WERI-Rb-1 (cell line): ENCODE measurements at regions not wholly inside any gene's neighbourhood (a gene's known extent, or its start where the extent isn't known, plus 50 kb on each side); places are given as distances from the start of the nearest gene placed in this dataset.

ENCODE experiments used
- DNase-seq: peaks from one replicate; pipeline ENCODE4 v3.0.0-alpha.2; 2020
- H3K27ac ChIP-seq: fragments of 250-450 bp; sonication (Bioruptor Pico); 2 replicates; pipeline ENCODE4 v1.5.1; 2020; ENCODE audit warnings: mild to moderate bottlenecking, moderate library complexity
- H3K27me3 ChIP-seq: fragments of 250-450 bp; sonication (Bioruptor Pico); 2 replicates; pipeline ENCODE4 v1.5.1; 2021; ENCODE audit warnings: mild to moderate bottlenecking, low read depth, moderate library complexity; ENCODE audit not compliant: insufficient read depth, severe bottlenecking
- H3K36me3 ChIP-seq: fragments of 250-450 bp; sonication (Bioruptor Pico); 2 replicates; pipeline ENCODE4 v1.5.1; 2020; ENCODE audit warnings: mild to moderate bottlenecking, moderate library complexity
- H3K4me3 ChIP-seq: 2 replicates; pipeline ENCODE4 v1.5.1; 2011; ENCODE audit warnings: low read depth, mild to moderate bottlenecking, control low read depth, low read length
- H3K9me3 ChIP-seq: fragments of 250-450 bp; sonication (Bioruptor Pico); 2 replicates; pipeline ENCODE4 v1.5.1; 2021; ENCODE audit warnings: mild to moderate bottlenecking, moderate library complexity; ENCODE audit not compliant: severe bottlenecking
- CTCF ChIP-seq: IDR thresholded peaks from 2 replicates; pipeline ENCODE4 v1.5.1; 2011; ENCODE audit warnings: low read depth, mild to moderate bottlenecking, control low read depth, inconsistent platforms, low read length

DNA sequence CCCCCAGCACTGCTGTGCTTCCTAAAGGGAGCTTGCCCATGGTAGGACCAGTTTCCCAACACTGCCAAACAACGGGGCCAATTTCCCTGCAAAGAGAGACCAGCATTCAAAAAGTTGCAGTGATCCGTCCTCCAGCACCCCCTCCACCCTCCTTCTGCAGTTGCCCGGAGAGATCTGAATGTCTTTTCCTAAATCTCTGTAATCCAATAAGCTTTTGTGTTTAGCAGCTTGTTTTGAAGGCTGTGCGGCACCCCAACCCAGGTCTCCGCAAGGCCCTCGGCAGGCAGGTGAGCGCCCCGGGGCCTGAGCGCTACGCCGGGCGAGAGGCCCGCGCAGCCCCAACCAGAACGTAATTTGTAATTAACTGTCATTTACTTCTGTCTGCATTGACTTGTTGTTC, 366.9 kb upstream of the IRX2 start:
- H3K4me3 ChIP-seq, result no peak overlapping the region
- peaks cover 11% of the 10 kb centered on the region for H3K9me3 ChIP-seq
- H3K36me3 ChIP-seq, result no peaks in the 10 kb centered on the region
- TF ChIP-seq CTCF, result no peak
- H3K27me3 ChIP-seq, result peaks cover 99% of the 10 kb centered on the region
- no peak overlapping the region for H3K27ac ChIP-seq
- no peak for DNase-seq

- peaks cover 97% of the 10 kb centered on the region for H3K27me3 ChIP-seq
- H3K27ac ChIP-seq, result no peak overlapping the region
- H3K36me3 ChIP-seq, result no peaks in the 10 kb centered on the region
- no peak overlapping the region for H3K4me3 ChIP-seq
- peaks cover 14% of the 10 kb centered on the region for H3K9me3 ChIP-seq
- TF ChIP-seq CTCF, result no peak
- DNase-seq, result no peak
Measured at GRCh38 chr5:3116366-3116765, 364.9 kb upstream of the IRX2 start.

DNA sequence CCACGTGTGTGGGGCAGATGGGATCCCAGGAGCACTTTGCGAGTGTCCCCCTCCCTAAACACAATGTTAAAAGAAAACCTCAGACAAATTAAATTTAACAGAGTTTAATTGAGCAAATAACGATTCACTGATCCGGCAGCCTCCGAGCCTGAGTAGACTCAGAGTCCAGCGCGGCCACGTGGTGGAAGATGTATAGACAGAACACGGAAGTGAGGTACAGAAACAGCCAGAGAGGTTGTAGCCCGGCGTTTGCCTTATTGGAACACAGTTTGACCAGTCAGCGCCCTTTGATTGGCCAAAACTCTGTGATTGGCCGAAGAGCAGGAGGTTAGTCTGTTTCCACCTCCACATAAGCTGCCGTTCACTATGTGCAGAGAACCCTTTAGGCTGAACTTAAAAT, 363.0 kb upstream of the IRX2 start:
- H3K27me3 ChIP-seq, result peaks cover 97% of the 10 kb centered on the region
- DNase-seq, result no peak

GRCh38 chr5:3110371-3110770, 358.9 kb upstream of the IRX2 start:
- Histone ChIP-seq H3K36me3 (no peaks in the 10 kb centered on the region), H3K27me3 (peaks cover 92% of the 10 kb centered on the region), H3K9me3 (peaks cover 14% of the 10 kb centered on the region), H3K4me3 (no peak overlapping the region), H3K27ac (no peak overlapping the region)
- no peak for TF ChIP-seq CTCF
- no peak for DNase-seq

More for the DNA sequence above, 363.0 kb upstream of the IRX2 start:
- H3K9me3 ChIP-seq, result peaks cover 14% of the 10 kb centered on the region
- no peak overlapping the region for H3K27ac ChIP-seq
- no peak for TF ChIP-seq CTCF
- H3K36me3 ChIP-seq, result no peaks in the 10 kb centered on the region
- H3K4me3 ChIP-seq, result no peak overlapping the region

DNA sequence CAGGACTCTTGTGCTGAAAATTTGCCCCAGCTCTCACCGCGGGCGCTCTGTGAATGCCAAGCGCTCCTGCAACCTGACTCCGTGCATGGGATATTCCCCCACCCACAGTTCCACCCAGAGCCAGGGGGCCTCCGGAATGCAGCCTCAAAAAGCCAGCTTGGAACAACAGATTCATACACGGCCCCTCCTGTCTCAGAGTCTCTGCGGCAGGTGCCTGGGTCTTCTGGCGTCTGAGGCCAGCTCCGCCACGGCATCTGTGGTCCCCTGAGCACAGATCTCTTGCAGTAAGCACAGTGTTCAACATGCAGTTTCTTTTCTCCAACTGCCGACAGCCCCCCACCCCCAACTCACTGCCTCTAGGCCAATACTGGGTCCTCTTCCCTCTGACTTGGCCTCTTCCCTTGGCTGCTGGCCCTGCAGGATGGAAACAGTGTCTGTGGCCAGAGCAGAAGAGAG, 355.7 kb upstream of the IRX2 start:
- DNase-seq, result no peak
- H3K9me3 ChIP-seq, result no peaks in the 10 kb centered on the region
- no peak overlapping the region for H3K27ac ChIP-seq
- H3K27me3 ChIP-seq, result peaks cover 95% of the 10 kb centered on the region
- TF ChIP-seq CTCF, result no peak
- no peak overlapping the region for H3K4me3 ChIP-seq
- H3K36me3 ChIP-seq, result no peaks in the 10 kb centered on the region

- H3K27ac ChIP-seq, result no peak overlapping the region
- DNase-seq, result no peak
- TF ChIP-seq CTCF, result no peak
- no peaks in the 10 kb centered on the region for H3K9me3 ChIP-seq
- H3K4me3 ChIP-seq, result no peak overlapping the region
- peaks cover 95% of the 10 kb centered on the region for H3K27me3 ChIP-seq
- no peaks in the 10 kb centered on the region for H3K36me3 ChIP-seq
Measured at GRCh38 chr5:3105581-3105980, 354.1 kb upstream of the IRX2 start.
